NCI-H146 (cell line): ENCODE measurements at regions not wholly inside any gene's neighbourhood (a gene's known extent, or its start where the extent isn't known, plus 50 kb on each side); places are given as distances from the start of the nearest gene placed in this dataset.

ENCODE experiments used
- DNase-seq: peaks from one replicate; lab custom pipeline; 2025; lab: John Stamatoyannopoulos, UW

- DNase-seq = no peak
Measured at GRCh38 chr2:237170020-237170419, 84.3 kb downstream of the COPS8 start.

GRCh38 chr2:237171396-237171795 is 85.7 kb downstream of the COPS8 start:
- DNase-seq = no peak

- no peak for DNase-seq
Measured at GRCh38 chr2:237171881-237172280, 86.2 kb downstream of the COPS8 start.

- DNase-seq = no peak
Measured at GRCh38 chr2:237177052-237177451, 91.4 kb downstream of the COPS8 start.

- no peak for DNase-seq
Measured at GRCh38 chr2:237177986-237178385, 92.3 kb downstream of the COPS8 start.

GRCh38 chr2:237178396-237178795 is 92.7 kb downstream of the COPS8 start:
- no peak for DNase-seq

- DNase-seq = no peak
Measured at GRCh38 chr2:237179161-237179560, 93.5 kb downstream of the COPS8 start.

GRCh38 chr2:237180187-237180586 is 94.5 kb downstream of the COPS8 start:
- no peak for DNase-seq

- no peak for DNase-seq
Measured at GRCh38 chr2:237180987-237181386, 95.3 kb downstream of the COPS8 start.

- no peak for DNase-seq
Measured at GRCh38 chr2:237181844-237182243, 96.2 kb downstream of the COPS8 start.

GRCh38 chr2:237182422-237183123 is 96.9 kb downstream of the COPS8 start:
- no peak for DNase-seq

GRCh38 chr2:237184192-237184918 is 98.7 kb downstream of the COPS8 start:
- no peak for DNase-seq

GRCh38 chr2:237184919-237185552 is 99.3 kb downstream of the COPS8 start:
- DNase-seq = no peak

GRCh38 chr2:237185553-237185925 is 99.8 kb downstream of the COPS8 start:
- DNase-seq = no peak

GRCh38 chr2:237189799-237190198 is 104.1 kb downstream of the COPS8 start:
- DNase-seq = no peak

- DNase-seq = no peak
Measured at GRCh38 chr2:237190966-237191713, 105.5 kb downstream of the COPS8 start.

GRCh38 chr2:237191714-237192081 is 106.0 kb downstream of the COPS8 start:
- no peak for DNase-seq

- DNase-seq = no peak
Measured at GRCh38 chr2:237192881-237193280, 107.2 kb downstream of the COPS8 start.

- DNase-seq = no peak
Measured at GRCh38 chr2:237193436-237193835, 107.7 kb downstream of the COPS8 start.

GRCh38 chr2:237194081-237194480 is 108.4 kb downstream of the COPS8 start:
- no peak for DNase-seq

- DNase-seq = peak; percentile 14
Measured at GRCh38 chr2:237194906-237195305, 109.2 kb downstream of the COPS8 start.

GRCh38 chr2:237195396-237196120 is 109.9 kb downstream of the COPS8 start:
- peak; percentile 33 for DNase-seq
